Urothelium cell line (cell line): ENCODE measurements at regions not wholly inside any gene's neighbourhood (a gene's known extent, or its start where the extent isn't known, plus 50 kb on each side); places are given as distances from the start of the nearest gene placed in this dataset.

Experiments
- DNase-seq: peaks from one replicate; pipeline ENCODE4 v3.0.0; 2011; ENCODE audit warnings: low spot score, mixed read lengths
- FAIRE-seq: peaks from 2 replicates; lab custom pipeline; 2011; peaks lifted over from hg19 to GRCh38; lab: Jason Lieb, UNC

DNA sequence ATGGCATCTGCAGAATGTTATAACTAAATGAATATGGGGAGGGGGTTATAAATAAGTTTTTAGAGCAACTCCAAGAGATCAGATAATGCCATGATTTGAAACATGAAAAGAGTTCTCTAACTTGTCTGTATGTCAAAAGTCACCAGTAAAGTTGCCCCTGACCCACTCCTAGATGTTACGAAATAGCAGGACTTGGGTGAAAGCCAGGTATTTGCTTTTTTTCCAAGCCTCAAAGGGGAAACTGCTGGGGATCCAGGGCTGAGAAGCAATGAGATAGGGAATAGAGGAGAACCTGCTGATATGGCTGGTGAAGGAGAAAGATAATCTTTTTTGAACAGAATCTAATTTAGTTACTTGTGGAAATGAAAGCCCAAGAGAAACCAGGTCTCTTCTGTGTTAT is 191.5 kb upstream of the CDH20 start:
- no peak for FAIRE-seq
- no peak for DNase-seq

DNA sequence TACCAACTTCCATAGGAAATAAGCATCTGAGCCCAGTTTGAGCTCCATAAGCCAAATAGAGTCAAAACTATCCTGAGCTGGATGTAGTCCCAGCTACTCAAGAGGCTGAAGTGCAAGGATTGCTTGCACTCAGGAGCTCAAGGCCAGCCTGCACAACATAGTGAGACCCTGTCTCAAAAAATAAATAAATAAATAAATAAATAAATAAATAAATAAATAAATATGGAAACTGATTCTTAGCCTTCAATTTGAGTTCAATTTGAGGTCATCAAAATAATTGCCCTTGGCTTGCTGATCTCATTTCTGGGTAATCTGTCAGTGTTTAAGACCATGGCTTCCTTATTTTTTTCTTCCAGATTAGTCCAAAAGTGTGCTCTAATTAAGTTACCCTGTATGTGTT is 184.9 kb upstream of the CDH20 start:
- DNase-seq = no peak
- no peak for FAIRE-seq

DNA sequence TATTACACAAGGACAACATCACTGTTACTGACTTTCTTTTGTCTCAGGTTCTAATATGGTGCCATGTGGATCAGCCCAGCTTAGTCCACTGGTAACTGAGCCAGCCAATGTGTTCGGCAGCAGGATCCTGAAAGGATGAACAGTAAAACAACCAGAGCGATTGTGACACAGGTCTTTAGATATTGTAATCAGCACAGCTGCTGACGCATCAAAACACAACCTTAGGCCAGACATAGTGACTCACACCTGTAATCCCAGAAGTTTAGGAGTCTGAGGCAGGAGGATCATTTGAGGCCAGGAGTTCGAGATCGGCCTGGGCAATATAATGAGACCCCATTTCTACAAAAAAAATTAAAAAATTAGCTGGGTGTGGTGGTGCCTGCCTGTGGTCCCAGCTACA is 183.4 kb upstream of the CDH20 start:
- DNase-seq = no peak
- FAIRE-seq = no peak

DNA sequence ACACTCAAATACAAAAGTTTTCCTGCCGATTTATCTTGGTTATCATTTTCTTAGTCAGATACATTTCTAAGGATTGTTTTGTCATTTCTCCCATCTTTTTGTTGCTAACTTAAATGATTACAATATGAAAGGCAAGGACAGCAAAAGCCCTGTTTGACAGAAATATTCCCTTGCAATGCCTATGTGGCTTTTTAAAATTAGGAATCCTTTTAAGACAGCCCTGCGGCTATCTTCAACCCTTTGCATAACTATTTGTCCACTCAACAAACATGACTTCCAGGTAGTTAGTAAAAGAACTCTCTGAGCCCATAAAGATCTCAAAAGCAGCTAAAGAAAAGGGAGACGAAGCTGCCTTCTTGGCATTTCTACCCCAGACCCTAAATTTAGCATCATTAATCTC is 179.7 kb upstream of the CDH20 start:
- FAIRE-seq (no peak), DNase-seq (no peak)

DNA sequence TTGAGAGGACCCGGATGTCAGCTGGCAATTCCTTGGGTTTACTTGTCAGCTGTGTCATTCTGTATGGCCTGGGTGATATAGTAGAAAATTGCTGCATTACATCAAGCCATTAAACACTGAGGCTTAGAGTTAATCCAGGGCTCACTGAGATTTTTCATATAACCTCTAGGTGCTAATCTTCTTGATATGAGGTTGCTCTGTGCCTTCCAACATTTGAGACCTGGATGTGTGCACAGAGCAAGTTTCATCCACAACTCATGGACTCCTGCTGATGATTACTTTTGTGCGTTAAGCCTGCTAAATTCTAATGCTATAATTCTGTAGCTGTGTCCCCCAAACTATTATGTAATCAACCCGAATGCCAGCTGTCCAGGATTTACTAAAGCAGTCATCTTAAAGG is 178.4 kb upstream of the CDH20 start:
- FAIRE-seq = no peak
- no peak for DNase-seq

DNA sequence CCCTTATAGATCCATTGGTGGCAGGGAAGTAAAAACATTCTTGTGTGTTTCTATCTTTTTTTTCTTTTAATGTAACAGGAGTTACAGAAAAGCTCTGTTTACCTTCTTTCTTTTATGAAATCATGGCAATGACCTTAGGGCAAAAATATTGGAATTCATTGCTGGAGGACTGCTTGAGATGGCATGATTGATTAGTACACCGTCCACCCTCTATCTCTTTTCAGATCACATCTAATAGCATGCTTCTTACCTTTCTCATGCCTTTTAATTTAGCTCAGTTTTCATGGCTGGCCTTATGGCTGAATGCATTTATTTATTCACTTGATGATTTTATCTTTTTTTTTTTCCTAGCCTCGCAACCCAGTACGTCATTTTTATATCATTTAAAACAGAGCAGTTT is 177.6 kb upstream of the CDH20 start:
- no peak for FAIRE-seq
- DNase-seq = no peak

DNA sequence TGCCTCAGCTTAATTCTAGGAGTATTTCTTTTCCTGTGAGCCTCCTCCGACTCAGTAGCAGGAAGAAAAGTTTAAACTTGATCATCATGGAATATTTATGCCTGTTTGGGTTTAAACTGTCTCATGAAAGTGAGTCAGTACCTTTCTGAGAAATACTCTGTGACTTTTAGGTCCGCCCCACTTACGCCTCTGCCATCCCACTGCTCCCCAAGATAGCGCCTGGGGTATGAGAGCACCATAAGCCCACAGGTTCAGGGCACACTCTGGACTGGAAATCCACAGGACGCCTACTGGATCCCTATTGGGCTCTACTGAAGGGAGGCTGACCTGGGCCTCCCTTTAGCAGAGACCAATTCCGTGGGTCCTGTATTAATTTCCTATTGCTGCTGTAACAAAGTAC is 175.8 kb upstream of the CDH20 start:
- FAIRE-seq = no peak
- DNase-seq = no peak

DNA sequence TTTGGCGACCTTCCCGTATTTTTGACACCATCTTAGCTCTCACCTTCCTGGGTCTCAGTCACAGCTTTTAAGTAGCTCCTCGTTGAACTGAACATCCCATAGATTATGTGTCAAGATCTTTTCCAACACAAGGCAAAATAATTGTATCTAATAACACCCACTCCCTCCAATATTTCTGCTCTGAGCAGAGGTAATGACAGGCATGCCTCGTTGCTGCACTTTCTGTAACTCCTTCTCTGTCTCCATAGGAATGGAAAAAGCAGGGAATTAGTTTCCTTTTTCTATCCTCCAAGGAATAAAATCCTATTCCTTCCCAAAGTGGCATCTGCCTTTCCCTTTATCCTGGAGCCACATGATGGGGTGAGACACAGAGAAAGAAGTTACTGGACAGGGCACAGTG is 174.0 kb upstream of the CDH20 start:
- no peak for FAIRE-seq

DNA sequence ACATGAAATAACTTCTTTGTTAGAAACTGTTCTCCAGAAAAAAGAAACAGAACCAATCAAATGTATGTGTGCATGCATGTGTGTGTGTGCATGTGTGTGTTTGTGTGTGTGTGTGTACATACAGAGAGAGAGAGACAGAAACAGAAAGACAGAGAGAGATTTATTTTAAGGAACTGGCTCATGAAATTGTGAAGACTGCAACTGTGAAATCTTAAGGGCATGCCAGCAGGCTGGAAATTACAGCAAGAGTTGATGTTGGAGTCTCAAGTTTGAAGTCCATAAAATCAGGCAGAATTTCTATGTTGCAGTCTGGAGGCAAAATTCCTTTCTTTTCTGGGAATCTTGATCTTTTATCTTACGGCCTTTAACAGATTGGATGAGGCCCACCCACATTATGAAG is 168.9 kb upstream of the CDH20 start:
- no peak for DNase-seq
- no peak for FAIRE-seq

More for the DNA sequence above, 174.0 kb upstream of the CDH20 start:
- no peak for DNase-seq

DNA sequence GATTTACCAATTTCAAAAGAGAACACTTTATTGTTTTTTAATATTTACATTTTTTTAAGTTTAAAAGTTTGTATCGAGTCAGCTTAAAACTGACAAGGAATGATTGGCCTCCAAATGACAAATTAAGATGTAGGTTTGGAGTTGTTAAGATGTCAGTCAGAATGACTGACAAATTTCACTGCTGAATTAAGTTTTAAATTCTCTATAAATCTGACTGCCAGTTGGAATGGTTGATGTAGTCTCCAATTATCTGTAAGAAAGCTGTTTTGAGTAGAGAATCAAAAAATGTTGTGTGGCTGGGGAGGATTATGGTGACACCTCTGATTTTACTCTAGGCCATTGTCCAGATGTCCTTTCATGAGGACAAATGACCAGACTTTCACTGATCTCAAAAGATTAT is 165.3 kb upstream of the CDH20 start:
- DNase-seq (no peak), FAIRE-seq (no peak)

DNA sequence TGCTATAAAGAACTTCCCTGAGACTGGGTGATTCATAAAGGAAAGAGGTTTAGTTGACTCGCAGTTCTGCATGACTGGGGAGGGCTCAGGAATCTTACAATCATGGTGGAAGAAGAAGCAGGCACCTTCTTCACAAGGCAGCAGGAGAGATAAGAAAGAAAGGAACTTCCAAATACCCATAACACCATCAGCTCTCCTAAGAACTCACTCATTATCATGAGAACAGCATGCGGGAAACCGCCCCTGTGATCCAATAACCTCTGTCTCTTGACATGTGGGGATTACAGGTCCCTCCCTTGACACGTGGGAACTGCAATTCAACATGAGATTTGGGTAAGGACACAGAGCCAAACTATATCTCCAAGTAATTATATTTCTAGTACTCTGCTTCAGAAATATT is 163.8 kb upstream of the CDH20 start:
- no peak for DNase-seq
- no peak for FAIRE-seq

DNA sequence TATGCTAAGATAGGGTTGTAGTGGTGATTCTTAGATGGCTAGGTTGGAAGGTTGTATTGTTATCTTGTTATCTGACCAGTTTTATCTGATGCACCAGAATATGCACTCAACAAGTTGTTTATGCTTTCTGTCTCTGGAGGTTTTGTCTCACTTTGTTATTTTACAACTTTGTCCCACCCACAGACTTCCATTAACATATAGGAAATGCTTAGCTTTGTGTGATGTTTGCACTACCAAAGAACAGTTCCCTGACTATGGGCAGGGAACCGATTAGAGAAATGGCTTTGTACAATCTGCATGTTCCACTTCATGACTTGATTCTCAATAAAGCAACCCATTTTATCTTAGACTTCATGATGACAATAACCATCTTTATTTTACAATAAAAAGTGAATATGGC is 160.6 kb upstream of the CDH20 start:
- FAIRE-seq = no peak
- DNase-seq = no peak

DNA sequence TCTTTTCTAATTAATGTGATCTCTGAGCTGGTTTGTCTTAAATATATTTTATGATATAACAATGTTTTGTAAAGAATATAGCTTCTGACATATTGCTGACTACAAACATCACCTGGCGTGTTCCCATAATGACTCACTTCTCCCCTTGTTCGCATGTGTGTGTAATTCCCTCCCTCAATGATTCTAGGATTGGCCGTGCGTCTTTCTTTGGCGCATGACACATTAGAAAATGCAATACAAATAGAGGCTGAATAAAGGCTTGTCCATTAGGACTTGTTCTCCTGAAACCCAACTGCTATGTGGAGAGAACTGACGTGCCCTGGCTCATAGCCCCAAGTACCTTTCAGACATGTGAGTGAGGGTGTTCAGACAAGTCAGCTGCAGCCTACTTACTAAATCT is 159.7 kb upstream of the CDH20 start:
- FAIRE-seq (no peak), DNase-seq (no peak)

DNA sequence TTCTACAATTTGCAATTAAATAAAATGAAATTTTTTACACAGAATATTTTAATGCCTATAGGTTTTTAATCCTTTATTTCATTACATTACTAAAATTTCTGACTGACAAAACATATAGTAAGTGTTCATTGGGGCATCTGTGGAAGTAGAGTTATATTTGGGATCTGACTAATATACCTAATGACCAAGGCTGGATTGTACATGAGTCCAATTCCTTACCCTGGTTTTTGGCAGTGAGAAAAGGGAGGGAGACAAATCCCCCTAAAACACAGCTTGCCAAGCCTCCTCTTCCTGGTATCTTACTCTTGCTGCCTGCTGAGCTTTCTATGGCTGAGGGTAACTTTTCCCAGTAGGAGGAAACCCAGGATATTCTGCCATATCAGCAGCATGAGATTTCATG is 149.4 kb upstream of the CDH20 start:
- FAIRE-seq (no peak), DNase-seq (no peak)

DNA sequence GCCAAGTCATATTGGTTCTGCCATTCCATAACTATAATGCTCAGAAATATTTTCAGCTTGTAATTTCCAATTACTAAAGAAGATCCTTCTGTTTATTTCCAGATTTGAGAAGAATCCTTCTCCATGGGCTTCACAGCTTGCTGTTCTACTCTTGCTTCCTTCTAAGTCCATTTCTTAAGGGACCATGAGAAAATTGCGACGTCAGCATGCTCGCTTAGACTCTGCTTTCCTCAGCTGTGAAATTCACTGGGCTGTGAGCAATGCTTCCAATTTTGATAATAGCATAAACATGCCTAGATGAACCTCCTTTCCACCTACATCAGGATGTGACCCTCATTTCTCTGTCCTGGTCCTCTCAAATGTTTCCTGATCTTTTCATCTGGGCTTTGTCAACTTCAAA is 145.3 kb upstream of the CDH20 start:
- no peak for FAIRE-seq

DNA sequence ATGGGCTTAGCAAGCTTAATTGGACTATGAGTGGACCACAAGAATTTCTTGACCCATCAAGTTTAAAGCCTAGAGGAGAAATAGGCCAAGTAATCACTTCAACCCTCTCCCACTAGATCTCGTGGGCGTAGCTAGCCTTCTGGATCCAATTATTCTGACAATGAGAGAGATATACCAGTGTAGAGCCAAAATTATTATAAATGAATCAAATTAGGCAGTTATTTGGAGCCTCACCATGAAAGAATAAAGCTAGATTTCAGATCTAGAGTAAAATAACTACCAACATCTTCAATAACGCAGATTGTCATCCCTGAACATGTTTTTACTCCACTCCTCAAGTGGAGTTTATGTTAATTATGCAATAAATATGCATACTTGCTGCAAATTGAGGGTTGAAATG is 143.9 kb upstream of the CDH20 start:
- no peak for FAIRE-seq
- DNase-seq = no peak

More for the DNA sequence above, 145.3 kb upstream of the CDH20 start:
- no peak for DNase-seq

DNA sequence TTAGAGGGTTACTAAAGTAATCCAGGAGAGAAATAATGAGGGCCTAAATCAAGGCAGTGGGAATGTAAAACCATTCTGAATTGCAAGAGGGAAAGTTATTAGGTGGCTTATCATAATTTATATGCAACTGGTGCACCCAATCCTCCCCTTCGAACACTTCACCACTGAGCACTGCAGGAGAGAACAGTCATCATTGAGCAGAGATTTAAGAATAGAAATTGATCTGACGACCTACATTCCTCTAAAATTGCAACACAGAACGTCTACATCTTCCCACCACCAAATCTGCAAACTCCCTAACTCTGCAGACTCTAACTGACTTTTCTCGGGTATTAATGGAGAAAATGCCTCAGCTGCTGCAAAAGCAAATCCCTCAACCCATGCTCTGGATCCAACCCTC is 138.5 kb upstream of the CDH20 start:
- no peak for DNase-seq
- no peak for FAIRE-seq

DNA sequence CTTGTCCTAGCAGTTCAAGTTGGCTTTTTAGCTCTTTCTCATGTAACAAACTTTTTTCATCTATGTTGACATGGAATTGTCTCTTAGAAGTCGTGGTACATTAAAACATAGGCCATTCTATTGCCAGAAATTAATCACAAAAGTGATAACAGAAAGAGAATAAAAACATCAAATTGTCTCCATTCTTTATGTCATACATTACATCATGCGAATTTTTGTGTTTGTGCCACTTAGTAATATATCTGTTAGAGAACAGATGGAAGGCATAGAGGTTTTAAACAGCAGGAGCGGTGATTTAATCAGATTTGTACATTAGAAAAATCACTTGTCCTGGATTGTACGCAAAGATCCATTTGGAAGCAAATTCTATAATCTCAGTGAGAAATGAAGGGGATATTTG is 136.5 kb upstream of the CDH20 start:
- FAIRE-seq (no peak), DNase-seq (no peak)

DNA sequence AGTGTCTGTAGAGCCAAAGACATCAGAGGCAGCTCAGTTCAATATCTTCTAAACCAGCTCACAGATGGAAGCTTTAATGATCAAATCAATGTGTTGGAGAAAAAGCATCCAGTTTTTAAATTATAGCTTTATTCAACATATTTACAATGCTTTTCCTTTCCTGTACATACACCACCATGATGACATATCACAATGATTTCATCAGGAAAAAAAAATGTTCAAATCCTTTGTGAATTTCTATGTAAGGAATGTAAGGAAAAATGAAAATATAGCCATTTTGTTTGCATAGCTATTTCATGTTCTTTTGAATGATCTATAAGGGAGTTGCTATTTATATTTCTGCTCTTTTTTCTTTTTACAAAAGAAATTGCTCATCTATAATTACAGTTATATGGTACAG is 134.7 kb upstream of the CDH20 start:
- FAIRE-seq (no peak), DNase-seq (no peak)

DNA sequence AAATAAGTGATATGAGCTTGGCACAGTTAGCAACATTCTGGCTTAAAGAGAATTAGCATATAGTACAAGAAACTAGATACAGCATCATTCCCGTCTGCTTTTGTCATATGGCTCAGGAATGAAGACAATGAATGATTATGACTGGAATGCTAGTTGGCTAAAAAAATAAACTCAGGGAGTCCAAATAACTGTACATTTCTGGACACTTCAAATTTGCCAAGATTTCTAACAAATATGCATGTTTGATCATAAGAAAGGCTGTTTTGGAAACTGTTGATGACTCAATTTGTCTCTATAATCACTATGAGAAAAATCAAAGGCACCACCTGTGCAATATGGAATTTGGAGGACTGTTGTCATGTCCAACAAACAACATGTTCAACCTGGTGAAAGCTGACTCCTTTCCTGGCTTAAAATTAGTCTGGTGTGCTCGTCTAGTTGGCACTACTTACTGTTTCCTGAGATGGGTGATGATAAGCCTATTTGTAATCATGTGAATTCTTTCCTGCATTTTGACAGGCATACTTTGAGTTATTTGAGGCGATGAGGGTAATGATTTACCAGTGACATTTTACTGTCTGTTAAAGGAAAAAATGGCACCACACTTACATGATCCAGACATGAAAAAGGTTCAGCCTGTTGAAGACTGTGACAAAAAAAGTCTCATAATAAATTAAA is 133.9 kb upstream of the CDH20 start:
- no peak for FAIRE-seq

DNA sequence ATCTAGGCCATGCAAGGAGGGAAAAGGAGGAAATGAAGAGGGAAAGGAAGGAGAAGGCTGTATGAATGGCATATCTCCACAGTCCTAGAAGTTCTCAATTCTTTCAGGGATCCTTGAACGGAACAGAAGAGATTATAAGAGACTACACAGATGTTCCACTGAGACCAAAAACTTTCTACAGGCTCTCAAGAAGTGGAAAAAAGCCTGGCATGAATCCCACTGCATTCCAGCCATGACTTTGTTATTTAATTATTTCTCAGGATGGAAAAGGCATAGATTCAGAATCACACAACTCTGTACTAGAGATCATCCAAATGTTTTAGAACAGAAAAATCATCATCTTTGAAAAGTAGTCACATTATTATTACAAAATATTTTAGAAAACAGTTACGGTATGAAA is 131.7 kb upstream of the CDH20 start:
- DNase-seq (no peak), FAIRE-seq (no peak)

More for the DNA sequence above, 133.9 kb upstream of the CDH20 start:
- DNase-seq = no peak

DNA sequence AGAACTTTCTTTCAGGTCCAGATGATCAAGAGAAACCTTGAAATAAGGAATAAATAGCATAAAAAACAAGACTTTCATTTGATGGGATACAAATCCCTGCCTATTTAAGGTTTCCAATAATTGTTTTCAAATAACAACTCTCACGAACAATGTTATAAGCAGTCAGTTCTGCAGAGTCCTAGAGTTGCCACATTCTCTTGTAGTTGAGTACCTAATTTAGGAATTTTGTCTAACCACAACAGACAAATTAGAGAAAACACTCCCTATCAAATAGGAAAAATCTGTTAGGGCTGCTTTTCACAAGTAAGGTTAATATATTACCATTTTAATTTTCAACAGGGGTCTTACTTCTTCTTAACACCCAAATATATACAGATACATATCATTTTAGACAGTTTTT is 130.1 kb upstream of the CDH20 start:
- peak; percentile 1 for DNase-seq
- no peak for FAIRE-seq

DNA sequence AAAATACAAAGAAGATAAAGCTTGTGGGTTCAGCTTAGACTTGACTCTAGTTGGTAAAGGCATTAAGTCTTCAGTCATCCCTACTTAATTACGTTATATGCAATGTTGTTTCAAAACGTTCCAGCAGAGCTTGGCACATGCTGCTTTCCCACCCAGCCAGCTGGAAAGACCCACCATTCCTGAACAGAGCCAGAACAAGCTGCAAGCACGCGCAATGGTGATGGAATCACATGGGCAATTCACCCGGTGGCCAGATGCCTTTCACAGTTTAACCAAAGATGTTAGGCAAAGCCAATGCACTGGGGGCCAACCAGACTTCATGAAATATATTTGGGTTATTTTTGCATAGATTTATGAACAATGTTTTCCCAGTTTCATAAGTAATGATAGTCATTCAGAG is 123.4 kb upstream of the CDH20 start:
- DNase-seq (no peak), FAIRE-seq (no peak)
